ENCODE measurements at regions not wholly inside any gene's neighbourhood (a gene's known extent, or its start where the extent isn't known, plus 50 kb on each side); places are given as distances from the start of the nearest gene placed in this dataset.
"Not testable (repeated sequence)": the region's sequence is repeated elsewhere in the genome, so short reads cannot be mapped to it uniquely, and the experiment has no call there.

- no peaks in the 10 kb centered on the region for H3K9me3 ChIP-seq (ENCODE audit: control extremely low read depth in 1 of 3, control insufficient read depth in 2 of 3, insufficient read depth in 1 of 3, low read length in 2 of 3)
- CTCF ChIA-PET, result no interaction called here
- ATAC-seq (ENCODE audit: low read depth) (no peak), DNase-seq (no peak)
- H3K9me3 Mint-ChIP-seq (ENCODE audit: insufficient read depth), result no peaks in the 10 kb centered on the region
- H2AFZ ChIP-seq (ENCODE audit: insufficient read depth, low read depth, low read length, poor library complexity, severe bottlenecking), result no peak overlapping the region
- no peak for TF ChIP-seq EZH2 (IDR thresholded peaks at IDR 0.05; ENCODE audit: borderline replicate concordance, insufficient read depth, low read depth, low read length, poor library complexity, severe bottlenecking)
- TF ChIP-seq, protein P1, sequence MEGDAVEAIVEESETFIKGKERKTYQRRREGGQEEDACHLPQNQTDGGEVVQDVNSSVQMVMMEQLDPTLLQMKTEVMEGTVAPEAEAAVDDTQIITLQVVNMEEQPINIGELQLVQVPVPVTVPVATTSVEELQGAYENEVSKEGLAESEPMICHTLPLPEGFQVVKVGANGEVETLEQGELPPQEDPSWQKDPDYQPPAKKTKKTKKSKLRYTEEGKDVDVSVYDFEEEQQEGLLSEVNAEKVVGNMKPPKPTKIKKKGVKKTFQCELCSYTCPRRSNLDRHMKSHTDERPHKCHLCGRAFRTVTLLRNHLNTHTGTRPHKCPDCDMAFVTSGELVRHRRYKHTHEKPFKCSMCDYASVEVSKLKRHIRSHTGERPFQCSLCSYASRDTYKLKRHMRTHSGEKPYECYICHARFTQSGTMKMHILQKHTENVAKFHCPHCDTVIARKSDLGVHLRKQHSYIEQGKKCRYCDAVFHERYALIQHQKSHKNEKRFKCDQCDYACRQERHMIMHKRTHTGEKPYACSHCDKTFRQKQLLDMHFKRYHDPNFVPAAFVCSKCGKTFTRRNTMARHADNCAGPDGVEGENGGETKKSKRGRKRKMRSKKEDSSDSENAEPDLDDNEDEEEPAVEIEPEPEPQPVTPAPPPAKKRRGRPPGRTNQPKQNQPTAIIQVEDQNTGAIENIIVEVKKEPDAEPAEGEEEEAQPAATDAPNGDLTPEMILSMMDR (IDR thresholded peaks at IDR 0.05), result no peak
- intact Hi-C loops (cut with micrococcal nuclease), result no loop called here
- H3K27ac ChIP-seq (ENCODE audit: low read length in 2 of 2), result no peak overlapping the region
- H3K27me3 Mint-ChIP-seq, result no peaks in the 10 kb centered on the region
- no peak overlapping the region for H3K4me3 ChIP-seq (ENCODE audit: control extremely low read depth in 1 of 5, extremely low read depth in 1 of 5, insufficient read depth in 1 of 5, low read depth in 2 of 5, low read length in 4 of 5)
- H3K36me3 ChIP-seq (replicated peaks in 1 of 2; ENCODE audit: control extremely low read depth in 1 of 2, control insufficient read depth in 1 of 2, extremely low read depth in 1 of 2, insufficient read depth in 2 of 2, low read length in 1 of 2), result no peaks in the 10 kb centered on the region
- H3K4me1 ChIP-seq (ENCODE audit: control insufficient read depth in 2 of 2, insufficient read depth in 2 of 2, low read length in 2 of 2), result no peaks in the 10 kb centered on the region
- WGBS (ENCODE audit: insufficient coverage), result 56% methylated on average over 1 of the region's 1 CpG
- H3K4me2 ChIP-seq (replicated peaks; ENCODE audit: low read depth, low read length, poor library complexity, severe bottlenecking), result no peak overlapping the region
- H3K4me1 Mint-ChIP-seq, result no peaks in the 10 kb centered on the region
- no peak overlapping the region for H3K9ac ChIP-seq (ENCODE audit: low read length)
- H4K20me1 ChIP-seq (ENCODE audit: control insufficient read depth, insufficient read depth, low read length, poor library complexity, severe bottlenecking), result no peaks in the 10 kb centered on the region
- POLR2A ChIA-PET, result no interaction called here
- no peaks in the 10 kb centered on the region for H3K27me3 ChIP-seq (replicated peaks in 1 of 4; ENCODE audit: control extremely low read depth in 1 of 4, control insufficient read depth in 3 of 4, insufficient read depth in 4 of 4, low read length in 3 of 4)
- H3K4me3 Mint-ChIP-seq, result no peak overlapping the region
- H3K27ac Mint-ChIP-seq, result no peak overlapping the region
- H3K79me2 ChIP-seq (ENCODE audit: control insufficient read depth, insufficient read depth, low read length), result no peaks in the 10 kb centered on the region
These were observed 169.7 kb upstream of the TMEM45B start for GRCh38 chr11:129645943-129646342.

GRCh38 chr11:129650044-129650443 is 165.6 kb upstream of the TMEM45B start:
- H3K36me3 ChIP-seq (replicated peaks in 1 of 2; ENCODE audit: control extremely low read depth in 1 of 2, control insufficient read depth in 1 of 2, extremely low read depth in 1 of 2, insufficient read depth in 2 of 2, low read length in 1 of 2); H3K4me3 Mint-ChIP-seq; intact Hi-C loops (cut with micrococcal nuclease); H3K9ac ChIP-seq (ENCODE audit: low read length); H3K9me3 Mint-ChIP-seq (ENCODE audit: insufficient read depth); POLR2A ChIA-PET; ATAC-seq (ENCODE audit: low read depth); H3K4me1 Mint-ChIP-seq; CTCF ChIA-PET; H3K27me3 Mint-ChIP-seq; DNase-seq; H3K4me1 ChIP-seq (ENCODE audit: control insufficient read depth in 2 of 2, insufficient read depth in 2 of 2, low read length in 2 of 2); H3K4me2 ChIP-seq (replicated peaks; ENCODE audit: low read depth, low read length, poor library complexity, severe bottlenecking); H3K27ac Mint-ChIP-seq; H4K20me1 ChIP-seq (ENCODE audit: control insufficient read depth, insufficient read depth, low read length, poor library complexity, severe bottlenecking); H2AFZ ChIP-seq (ENCODE audit: insufficient read depth, low read depth, low read length, poor library complexity, severe bottlenecking); H3K4me3 ChIP-seq (ENCODE audit: control extremely low read depth in 1 of 5, extremely low read depth in 1 of 5, insufficient read depth in 1 of 5, low read depth in 2 of 5, low read length in 4 of 5); H3K79me2 ChIP-seq (ENCODE audit: control insufficient read depth, insufficient read depth, low read length); H3K27me3 ChIP-seq (replicated peaks in 1 of 4; ENCODE audit: control extremely low read depth in 1 of 4, control insufficient read depth in 3 of 4, insufficient read depth in 4 of 4, low read length in 3 of 4); H3K27ac ChIP-seq (ENCODE audit: low read length in 2 of 2): not testable (repeated sequence)
- H3K9me3 ChIP-seq (ENCODE audit: control extremely low read depth in 1 of 3, control insufficient read depth in 2 of 3, insufficient read depth in 1 of 3, low read length in 2 of 3), result peaks cover 2 to 11% (median 7%) of the 10 kb centered on the region in 3 donors
- 100% methylated on average over 1 of the region's 4 CpGs for WGBS (ENCODE audit: insufficient coverage)

All from B cell (primary cell).